Spleen (tissue), 11 donors: ENCODE measurements at regions not wholly inside any gene's neighbourhood (a gene's known extent, or its start where the extent isn't known, plus 50 kb on each side); places are given as distances from the start of the nearest gene placed in this dataset.

Source experiments
- DNase-seq: peaks from one replicate; pipeline ENCODE4 v3.0.0-alpha.2; 2020
- H3K27ac ChIP-seq, 8 donors: fragments of 200-600 bp; sonication (generic) in 7 of 8; 1 replicate in 4 of 8; 2 replicates in 4 of 8; pipeline versions ENCODE4 v1.5.0 to v1.8.0; 2016 to 2021; ENCODE audit warnings: inconsistent platforms in 4 of 8, mild to moderate bottlenecking in 4 of 8, moderate library complexity in 1 of 8
- H3K27me3 ChIP-seq, 7 donors: fragments of 200-600 bp; sonication (generic) in 6 of 7; replicated peaks in 1 of 7; 1 replicate in 4 of 7; 2 replicates in 3 of 7; pipeline versions ENCODE4 v1.5.0 to v1.8.0; 2016 to 2021; ENCODE audit warnings: inconsistent platforms in 3 of 7, mild to moderate bottlenecking in 1 of 7
- H3K36me3 ChIP-seq, 6 donors: fragments of 200-600 bp; sonication (generic) in 5 of 6; 1 replicate in 4 of 6; 2 replicates in 2 of 6; pipeline versions ENCODE4 v1.5.0 to v1.8.0; 2016 to 2021; ENCODE audit warnings: inconsistent platforms in 2 of 6
- H3K4me1 ChIP-seq, 6 donors: fragments of 200-600 bp; sonication (generic) in 5 of 6; 1 replicate in 3 of 6; 2 replicates in 3 of 6; pipeline versions ENCODE4 v1.5.0 to v1.8.0; 2016 to 2021; ENCODE audit warnings: inconsistent platforms in 3 of 6
- H3K4me3 ChIP-seq, 8 donors: fragments of 200-600 bp; sonication (generic) in 7 of 8; 1 replicate in 4 of 8; 2 replicates in 4 of 8; pipeline versions ENCODE4 v1.5.0 to v1.8.0; 2016 to 2021; ENCODE audit warnings: inconsistent platforms in 4 of 8, mild to moderate bottlenecking in 4 of 8, moderate library complexity in 2 of 8
- H3K9me3 ChIP-seq, 8 donors: fragments of 200-600 bp; sonication (generic) in 7 of 8; 1 replicate in 4 of 8; 2 replicates in 4 of 8; pipeline versions ENCODE4 v1.5.0 to v1.8.0; 2016 to 2021; ENCODE audit warnings: inconsistent platforms in 4 of 8
- CTCF ChIP-seq, 11 experiments: fragments of 200-600 bp in 7 of 11; fragments of 450-650 bp in 4 of 11; sonication (generic) in 4 of 11; IDR thresholded peaks in 8 of 11; conservative IDR thresholded peaks in 3 of 11; 1 replicate in 7 of 11; 2 replicates in 4 of 11; pipeline versions ENCODE4 v1.4.0 to v1.8.0; 2016 to 2021; ENCODE audit warnings: antibody characterized with exemption in 11 of 11, inconsistent platforms in 4 of 11, mild to moderate bottlenecking in 1 of 11
- POLR2A ChIP-seq, 3 donors: fragments of 450-650 bp; IDR thresholded peaks; one replicate each; pipeline ENCODE4 v1.5.1; 2017; ENCODE audit warnings: antibody characterized with exemption in 3 of 3, mild to moderate bottlenecking in 1 of 3
- POLR2AphosphoS5 ChIP-seq, 3 donors: sonication (generic); formaldehyde crosslinking; IDR thresholded peaks; one replicate each; pipeline ENCODE4 v1.5.1; 2017; ENCODE audit warnings: antibody characterized with exemption in 3 of 3
- WGBS, 5 donors: extraction: QIAGEN DNeasy Blood & Tissue Kit in 3 of 5; methylation state at CpG; one replicate each; pipeline versions ENCODE4 v1.1.5 to v1.1.7; 2013 to 2018; 5-methylcytosine and 5-hydroxymethylcytosine counted together
- intact Hi-C: fragments of 100-400 bp; cut with DNase I; formaldehyde crosslinking; loops from one replicate; pipeline ENCODE4 v1.15.0; 2023; ENCODE audit warnings: low total_unique reads
- donor health status: healthy with polysubstance abuse.
- donor health status: DM: no; HTN: no; CAD: no; lungs with moderate emphysema.
- donor health status: DM: no; HTN: no; CAD: no.
- donor health status: Bipolar disorder and iron deficiency.
- donor health status: healthy.
- donor health status: DM: no; HTN: no; CAD: no.
- donor health status: DM: yes; HTN: yes; CAD: no.

- Histone ChIP-seq H3K4me3 (no peak overlapping the region), H3K27ac (no peak overlapping the region), H3K9me3 (no peaks in the 10 kb centered on the region), H3K27me3 (peaks cover 0 to 1% (median 0%) of the 10 kb centered on the region in 7 donors), H3K36me3 (no peaks in the 10 kb centered on the region), H3K4me1 (no peaks in the 10 kb centered on the region)
- no peak for DNase-seq
- intact Hi-C loops, result no loop called here
- TF ChIP-seq POLR2AphosphoS5 (IDR thresholded peaks at IDR 0.05), result no peak
- TF ChIP-seq CTCF (IDR thresholded peaks at IDR 0.05 in 8 of 11, conservative IDR thresholded peaks at IDR 0.05 in 3 of 11), result no peak
- TF ChIP-seq POLR2A (IDR thresholded peaks at IDR 0.05), result no peak
- WGBS, 5 donors, result 87 to 91% (median 88%) methylated on average over 2 to 10 of the region's 10 CpGs
Observed at GRCh38 chr5:4879075-4879474, 261.1 kb upstream of the ADAMTS16 start.

GRCh38 chr5:4879693-4880303 lies 260.3 kb upstream of the ADAMTS16 start:
- Histone ChIP-seq H3K9me3 (no peaks in the 10 kb centered on the region), H3K27ac (no peak overlapping the region), H3K4me1 (no peaks in the 10 kb centered on the region), H3K36me3 (no peaks in the 10 kb centered on the region), H3K4me3 (no peak overlapping the region), H3K27me3 (no peaks in the 10 kb centered on the region)
- no peak for DNase-seq
- intact Hi-C loops, result no loop called here
- TF ChIP-seq POLR2AphosphoS5 (IDR thresholded peaks at IDR 0.05), result no peak
- TF ChIP-seq CTCF (IDR thresholded peaks at IDR 0.05 in 8 of 11, conservative IDR thresholded peaks at IDR 0.05 in 3 of 11), result peak; percentile 41 to 79 (median 69)
- no peak for TF ChIP-seq POLR2A (IDR thresholded peaks at IDR 0.05)
- WGBS, 5 donors, result 48 to 55% (median 51%) methylated on average over 15 of the region's 15 CpGs

- no peaks in the 10 kb centered on the region for H3K9me3 ChIP-seq
- H3K36me3 ChIP-seq, result no peaks in the 10 kb centered on the region
- intact Hi-C loops, result no loop called here
- no peak for DNase-seq
- H3K4me1 ChIP-seq, result no peaks in the 10 kb centered on the region
- TF ChIP-seq POLR2AphosphoS5 (IDR thresholded peaks at IDR 0.05) (no peak), CTCF (IDR thresholded peaks at IDR 0.05 in 8 of 11, conservative IDR thresholded peaks at IDR 0.05 in 3 of 11) (no peak), POLR2A (IDR thresholded peaks at IDR 0.05) (no peak)
- no peaks in the 10 kb centered on the region for H3K27me3 ChIP-seq
- H3K27ac ChIP-seq, result no peak overlapping the region
- WGBS, 5 donors, result 69 to 75% (median 74%) methylated on average over 12 to 15 of the region's 15 CpGs
- H3K4me3 ChIP-seq, result no peak overlapping the region
Observed at GRCh38 chr5:4880304-4880741, 259.8 kb upstream of the ADAMTS16 start.

- 79 to 87% (median 81%) methylated on average over 8 of the region's 8 CpGs for WGBS, 5 donors
- no peak for DNase-seq
- no peak for TF ChIP-seq POLR2AphosphoS5 (IDR thresholded peaks at IDR 0.05)
- TF ChIP-seq CTCF (IDR thresholded peaks at IDR 0.05 in 8 of 11, conservative IDR thresholded peaks at IDR 0.05 in 3 of 11), result no peak
- no peak for TF ChIP-seq POLR2A (IDR thresholded peaks at IDR 0.05)
- intact Hi-C loops, result no loop called here
- no peaks in the 10 kb centered on the region for H3K27me3 ChIP-seq
- no peak overlapping the region for H3K4me3 ChIP-seq
- H3K9me3 ChIP-seq, result no peaks in the 10 kb centered on the region
- H3K4me1 ChIP-seq, result no peaks in the 10 kb centered on the region
- no peaks in the 10 kb centered on the region for H3K36me3 ChIP-seq
- H3K27ac ChIP-seq, result no peak overlapping the region
Observed at GRCh38 chr5:4881366-4882002, 258.6 kb upstream of the ADAMTS16 start.
